ENCODE measurements at regions not wholly inside any gene's neighbourhood (a gene's known extent, or its start where the extent isn't known, plus 50 kb on each side); places are given as distances from the start of the nearest gene placed in this dataset.

DNA sequence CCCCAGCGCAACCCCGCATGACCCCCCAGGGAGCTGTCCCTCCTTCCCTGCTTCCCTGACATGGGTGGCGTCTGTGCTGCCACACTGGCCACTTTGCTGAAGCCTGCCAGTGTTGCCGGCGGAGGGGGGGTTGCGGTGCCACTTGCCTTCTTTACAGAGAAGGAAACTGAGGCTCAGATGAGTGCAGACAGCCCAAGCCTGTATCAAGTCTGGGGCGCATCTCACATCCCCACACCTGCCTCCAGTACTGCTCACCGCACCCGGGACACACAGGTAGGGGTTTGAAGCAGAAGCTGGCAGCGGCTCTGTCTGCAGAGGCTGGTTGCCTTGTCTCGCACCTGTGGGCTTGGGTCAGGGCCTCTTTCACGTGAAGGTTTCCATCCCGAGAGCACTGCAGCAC, 104.7 kb upstream of the RTL1 start:
- no peak overlapping the region for H3K4me3 ChIP-seq (ENCODE audit: low read depth, poor library complexity, severe bottlenecking)
- TF ChIP-seq, protein P1, sequence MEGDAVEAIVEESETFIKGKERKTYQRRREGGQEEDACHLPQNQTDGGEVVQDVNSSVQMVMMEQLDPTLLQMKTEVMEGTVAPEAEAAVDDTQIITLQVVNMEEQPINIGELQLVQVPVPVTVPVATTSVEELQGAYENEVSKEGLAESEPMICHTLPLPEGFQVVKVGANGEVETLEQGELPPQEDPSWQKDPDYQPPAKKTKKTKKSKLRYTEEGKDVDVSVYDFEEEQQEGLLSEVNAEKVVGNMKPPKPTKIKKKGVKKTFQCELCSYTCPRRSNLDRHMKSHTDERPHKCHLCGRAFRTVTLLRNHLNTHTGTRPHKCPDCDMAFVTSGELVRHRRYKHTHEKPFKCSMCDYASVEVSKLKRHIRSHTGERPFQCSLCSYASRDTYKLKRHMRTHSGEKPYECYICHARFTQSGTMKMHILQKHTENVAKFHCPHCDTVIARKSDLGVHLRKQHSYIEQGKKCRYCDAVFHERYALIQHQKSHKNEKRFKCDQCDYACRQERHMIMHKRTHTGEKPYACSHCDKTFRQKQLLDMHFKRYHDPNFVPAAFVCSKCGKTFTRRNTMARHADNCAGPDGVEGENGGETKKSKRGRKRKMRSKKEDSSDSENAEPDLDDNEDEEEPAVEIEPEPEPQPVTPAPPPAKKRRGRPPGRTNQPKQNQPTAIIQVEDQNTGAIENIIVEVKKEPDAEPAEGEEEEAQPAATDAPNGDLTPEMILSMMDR (IDR thresholded peaks at IDR 0.05), result no peak
- no peak for TF ChIP-seq POLR2A (IDR thresholded peaks at IDR 0.05)
- WGBS, 2 donors, result 83 to 86% methylated on average over 13 of the region's 13 CpGs
- peak in 1 of 2 donors; percentile 80 for DNase-seq (ENCODE audit: low spot score in 2 of 2)
- intact Hi-C loops (cut with DNase I; ENCODE audit: low total_unique reads), result no loop called here

DNA sequence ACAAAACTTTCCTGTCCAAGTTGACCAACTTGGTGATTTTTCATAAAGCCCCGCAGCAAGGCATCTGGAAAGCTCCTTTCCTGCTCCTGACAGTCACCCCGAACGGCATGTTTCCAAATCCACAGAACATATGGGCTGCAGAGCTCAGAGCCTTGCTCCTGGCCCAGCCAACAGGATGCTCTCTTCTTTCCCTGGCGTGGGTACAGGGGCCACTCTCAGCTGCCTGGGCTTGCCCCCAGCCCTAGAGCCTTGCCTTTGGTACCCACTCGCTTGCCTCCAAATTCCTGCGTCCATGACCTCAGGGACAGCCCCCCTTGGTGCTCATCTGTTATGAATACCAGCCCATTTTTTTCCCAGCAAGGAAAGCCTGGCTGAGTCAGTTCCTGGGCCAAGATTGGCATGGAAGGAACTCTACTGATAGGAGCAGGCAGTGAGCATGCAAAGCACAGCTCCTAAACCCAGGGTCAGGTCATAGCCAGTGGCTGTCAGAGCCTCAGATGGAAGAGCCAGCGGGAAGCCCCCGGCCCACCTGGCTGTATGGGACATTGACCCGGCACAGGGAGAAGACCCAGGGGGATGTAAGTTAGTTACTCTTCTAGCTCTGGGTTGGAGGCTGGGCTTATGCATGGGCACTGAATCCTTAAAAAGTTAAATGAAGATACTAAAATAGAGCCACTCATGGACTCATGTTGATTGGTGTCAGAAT, 105.3 kb upstream of the RTL1 start:
- WGBS, 2 donors, result 76 to 77% methylated on average over 9 of the region's 9 CpGs
- no peak for TF ChIP-seq POLR2A (IDR thresholded peaks at IDR 0.05)
- TF ChIP-seq, protein P1 (IDR thresholded peaks at IDR 0.05), result no peak
- intact Hi-C loops (cut with DNase I; ENCODE audit: low total_unique reads), result no loop called here
- no peak overlapping the region for H3K4me3 ChIP-seq (ENCODE audit: low read depth, poor library complexity, severe bottlenecking)
- DNase-seq (ENCODE audit: low spot score in 2 of 2), result peak in 1 of 2 donors; percentile 72

DNA sequence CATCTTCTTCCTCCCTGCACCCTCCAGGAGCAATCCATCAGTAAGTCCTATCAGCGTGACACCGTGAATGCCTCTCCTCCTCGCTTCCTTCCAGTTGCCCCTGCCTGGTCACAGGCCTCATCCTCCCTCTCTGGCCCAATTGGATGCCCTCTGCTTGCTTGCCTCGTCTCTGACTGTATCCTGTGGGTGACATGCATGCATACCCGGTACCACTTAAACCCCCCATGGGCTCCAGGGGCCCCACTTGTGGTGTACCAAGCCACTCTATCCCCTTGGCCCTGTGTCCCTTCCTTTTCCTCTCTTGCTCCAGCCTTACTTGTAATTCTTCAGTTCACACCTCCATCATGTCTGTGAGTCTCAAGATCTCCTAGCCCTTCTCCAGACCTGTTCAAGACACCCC, 106.0 kb upstream of the RTL1 start:
- WGBS, 2 donors, result 89 to 97% methylated on average over 5 of the region's 5 CpGs
- no peak overlapping the region for H3K4me3 ChIP-seq (ENCODE audit: low read depth, poor library complexity, severe bottlenecking)
- intact Hi-C loops (cut with DNase I; ENCODE audit: low total_unique reads), result no loop called here
- TF ChIP-seq, protein P1 (IDR thresholded peaks at IDR 0.05), result no peak
- no peak for TF ChIP-seq POLR2A (IDR thresholded peaks at IDR 0.05)
- DNase-seq (ENCODE audit: low spot score in 2 of 2), result peak in 1 of 2 donors; percentile 49

DNA sequence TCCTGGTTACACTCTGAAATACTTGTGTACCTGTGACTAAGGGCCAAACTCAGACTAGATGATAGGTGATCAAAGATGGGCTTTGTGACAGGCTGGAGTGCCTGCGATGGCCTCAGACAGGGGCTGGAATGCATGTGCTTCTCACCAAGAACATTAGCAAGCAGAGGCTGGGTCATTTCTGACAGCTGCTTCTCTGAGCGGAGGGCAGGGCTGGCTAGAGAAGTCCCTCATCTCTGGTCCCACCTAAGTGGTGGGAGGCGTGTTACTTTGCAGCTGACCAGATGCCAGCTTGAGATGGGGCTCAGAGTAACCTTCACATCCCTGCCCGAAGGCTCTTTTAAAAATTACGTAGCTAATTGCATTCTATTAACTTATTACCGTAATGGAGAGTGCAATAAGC, 106.8 kb upstream of the RTL1 start:
- 94 to 95% methylated on average over 6 of the region's 6 CpGs for WGBS, 2 donors
- TF ChIP-seq, protein P1 (IDR thresholded peaks at IDR 0.05), result no peak
- no peak for TF ChIP-seq POLR2A (IDR thresholded peaks at IDR 0.05)
- DNase-seq (ENCODE audit: low spot score in 2 of 2), result peak in 1 of 2 donors; percentile 50
- intact Hi-C loops (cut with DNase I; ENCODE audit: low total_unique reads), result no loop called here
- no peak overlapping the region for H3K4me3 ChIP-seq (ENCODE audit: low read depth, poor library complexity, severe bottlenecking)

DNA sequence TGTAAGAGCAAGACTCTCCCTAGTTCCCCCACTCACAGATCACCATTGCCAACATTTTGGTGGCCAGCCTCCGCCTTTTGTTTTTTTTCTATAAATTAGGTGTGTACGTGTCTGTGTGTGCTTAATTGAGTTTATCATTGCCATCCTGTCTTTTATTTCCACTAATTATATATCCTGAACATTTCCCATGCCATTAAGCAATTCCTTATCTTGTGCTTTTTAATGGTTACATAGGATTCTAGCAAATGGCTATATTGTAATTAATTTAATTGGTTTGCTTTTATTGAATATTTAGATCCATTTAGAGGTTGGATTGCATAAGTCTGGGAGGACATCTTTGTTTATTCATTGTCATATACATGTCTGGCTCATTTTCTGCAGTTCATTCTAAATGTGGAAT, 107.3 kb upstream of the RTL1 start:
- no peak for TF ChIP-seq POLR2A (IDR thresholded peaks at IDR 0.05)
- WGBS, 2 donors, result 84 to 86% methylated on average over 2 of the region's 2 CpGs

DNA sequence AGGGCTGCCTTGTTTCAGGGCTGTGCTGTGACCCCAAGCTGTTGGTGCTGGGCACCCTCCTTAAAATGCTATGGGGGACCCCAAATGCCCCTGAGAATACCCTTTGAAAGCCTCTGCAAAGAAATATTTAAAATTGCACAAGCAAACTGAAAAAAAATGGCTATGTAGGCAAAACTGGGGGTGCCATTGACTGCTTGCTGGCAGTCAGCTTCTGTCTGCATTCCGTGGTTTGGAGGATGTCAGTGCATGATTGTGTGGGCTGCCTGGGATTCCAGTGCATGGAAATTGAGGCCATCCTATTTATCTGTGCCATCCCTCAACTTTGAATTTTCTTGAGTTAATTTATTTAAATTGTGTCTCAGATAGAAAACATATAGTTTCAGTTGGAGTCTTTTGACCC, 113.7 kb upstream of the RTL1 start:
- 33 to 83% methylated on average over 1 of the region's 1 CpG for WGBS, 2 donors
- TF ChIP-seq POLR2A (IDR thresholded peaks at IDR 0.05), result no peak
- TF ChIP-seq, protein P1 (IDR thresholded peaks at IDR 0.05), result no peak
- no peak overlapping the region for H3K4me3 ChIP-seq (ENCODE audit: low read depth, poor library complexity, severe bottlenecking)
- no peak for DNase-seq (ENCODE audit: low spot score in 2 of 2)
- intact Hi-C loops (cut with DNase I; ENCODE audit: low total_unique reads), result no loop called here

More for the DNA sequence above, 107.3 kb upstream of the RTL1 start:
- no peak for DNase-seq (ENCODE audit: low spot score in 2 of 2)
- intact Hi-C loops (cut with DNase I; ENCODE audit: low total_unique reads), result no loop called here
- no peak overlapping the region for H3K4me3 ChIP-seq (ENCODE audit: low read depth, poor library complexity, severe bottlenecking)
